Cardiac muscle cell (in vitro differentiated cells and primary cell): ENCODE measurements at regions not wholly inside any gene's neighbourhood (a gene's known extent, or its start where the extent isn't known, plus 50 kb on each side); places are given as distances from the start of the nearest gene placed in this dataset.

Experiments used
- DNase-seq, 2 donors: peaks; one replicate each; pipeline versions ENCODE4 v3.0.0 to v3.0.0-alpha.2; 2010 to 2017; ENCODE audit warnings: low read depth in 1 of 2, low spot score in 1 of 2
- H3K27ac ChIP-seq: fragments of 200-600 bp; sonication (generic); 2 replicates; pipeline ENCODE4 v1.5.1; 2016
- H3K27me3 ChIP-seq: fragments of 200-600 bp; sonication (generic); 2 replicates; pipeline ENCODE4 v1.6.0; 2016; ENCODE audit warnings: control low read depth
- H3K36me3 ChIP-seq: fragments of 200-600 bp; sonication (generic); 2 replicates; pipeline ENCODE4 v1.5.1; 2016; ENCODE audit warnings: control low read depth
- H3K4me1 ChIP-seq: fragments of 200-600 bp; sonication (generic); 2 replicates; pipeline ENCODE4 v1.8.1; 2017; ENCODE audit warnings: low read depth, mild to moderate bottlenecking, mixed run types
- H3K4me3 ChIP-seq: fragments of 200-600 bp; sonication (generic); 2 replicates; pipeline ENCODE4 v1.5.1; 2016; ENCODE audit warnings: mild to moderate bottlenecking
- H3K9me3 ChIP-seq: fragments of 200-600 bp; sonication (generic); 2 replicates; pipeline ENCODE4 v1.5.1; 2017; ENCODE audit warnings: low read depth, mild to moderate bottlenecking, control low read depth
- CTCF ChIP-seq: IDR thresholded peaks from 2 replicates; pipeline ENCODE4 v1.5.1; 2012; ENCODE audit warnings: low read depth, mild to moderate bottlenecking, low read length

- no peak for DNase-seq
- Histone ChIP-seq H3K36me3 (no peaks in the 10 kb centered on the region), H3K4me1 (no peaks in the 10 kb centered on the region), H3K9me3 (no peaks in the 10 kb centered on the region), H3K27ac (no peak overlapping the region), H3K4me3 (no peak overlapping the region), H3K27me3 (no peaks in the 10 kb centered on the region)
- no peak for TF ChIP-seq CTCF
Observed at GRCh38 chr16:51030516-51030915, 120.6 kb downstream of the SALL1 start.

- H3K4me3 ChIP-seq, result no peak overlapping the region
Observed at GRCh38 chr16:51025588-51026290, 125.3 kb downstream of the SALL1 start.

GRCh38 chr16:51024703-51025102 lies 126.4 kb downstream of the SALL1 start:
- no peak overlapping the region for H3K4me3 ChIP-seq
- TF ChIP-seq CTCF, result no peak
- no peak for DNase-seq

More at GRCh38 chr16:51025588-51026290, 125.3 kb downstream of the SALL1 start:
- no peak for TF ChIP-seq CTCF
- Histone ChIP-seq H3K4me1 (no peaks in the 10 kb centered on the region), H3K36me3 (no peaks in the 10 kb centered on the region), H3K27ac (no peak overlapping the region), H3K27me3 (no peaks in the 10 kb centered on the region), H3K9me3 (no peaks in the 10 kb centered on the region)
- no peak for DNase-seq

GRCh38 chr16:51022955-51023354 lies 128.1 kb downstream of the SALL1 start:
- no peaks in the 10 kb centered on the region for H3K27me3 ChIP-seq
- no peaks in the 10 kb centered on the region for H3K36me3 ChIP-seq
- H3K4me1 ChIP-seq, result no peaks in the 10 kb centered on the region
- no peak for TF ChIP-seq CTCF
- no peaks in the 10 kb centered on the region for H3K9me3 ChIP-seq
- no peak overlapping the region for H3K27ac ChIP-seq
- H3K4me3 ChIP-seq, result no peak overlapping the region
- DNase-seq, result no peak

More at GRCh38 chr16:51024703-51025102, 126.4 kb downstream of the SALL1 start:
- Histone ChIP-seq H3K27me3 (no peaks in the 10 kb centered on the region), H3K27ac (no peak overlapping the region), H3K4me1 (no peaks in the 10 kb centered on the region), H3K36me3 (no peaks in the 10 kb centered on the region), H3K9me3 (no peaks in the 10 kb centered on the region)

GRCh38 chr16:51019617-51020016 lies 131.5 kb downstream of the SALL1 start:
- Histone ChIP-seq H3K9me3 (no peaks in the 10 kb centered on the region), H3K4me1 (no peaks in the 10 kb centered on the region), H3K27ac (no peak overlapping the region), H3K36me3 (no peaks in the 10 kb centered on the region), H3K4me3 (no peak overlapping the region), H3K27me3 (peaks cover 6% of the 10 kb centered on the region)
- DNase-seq, result no peak
- no peak for TF ChIP-seq CTCF
